HCT116 (cell line): ENCODE measurements at regions not wholly inside any gene's neighbourhood (a gene's known extent, or its start where the extent isn't known, plus 50 kb on each side); places are given as distances from the start of the nearest gene placed in this dataset.

Experiments
- ATAC-seq: fragments of 200-7000 bp; cut with Tn5 transposase; 2 replicates; pipeline ENCODE4 v1.9.1; 2020; ENCODE audit warnings: mild to moderate bottlenecking, moderate library complexity
- BruUV-seq: library from RNA; stranded (reverse); fragments of 400-500 nt; replicated peaks from 2 replicates; lab custom pipeline; 2021; lab: Mats Ljungman, UMichigan
- CTCF ChIA-PET: fragments of 300-600 bp; sonication (Branson Sonifier 250); formaldehyde crosslinking; loops from one replicate; lab custom pipeline; 2021; ENCODE audit warnings: antibody characterized with exemption; lab: Charles Lee
- POLR2A ChIA-PET: fragments of 300-600, 350-600 bp; sonication (Branson Sonifier 250); formaldehyde crosslinking; loops from one replicate; lab custom pipeline; 2021; ENCODE audit warnings: antibody characterized with exemption; lab: Charles Lee
- RAD21 ChIA-PET, 2 experiments: fragments of 300-600 bp; sonication (Branson Sonifier 250); formaldehyde crosslinking; loops; one replicate each; lab custom pipeline; 2023; ENCODE audit warnings: low total read pairs in 2 of 2; ENCODE audit not compliant: uncharacterized antibody in 2 of 2, unreplicated experiment in 2 of 2, low non-redundant PET in 1 of 2; lab: Charles Lee
- DNase-seq: peaks from one replicate; pipeline ENCODE4 v3.0.0-alpha.2; 2010; ENCODE audit warnings: low read depth, low spot score
- H2AFZ ChIP-seq: fragments of 200-600 bp; shearing (Covaris generic), sonication (generic); 2 replicates; pipeline ENCODE4 v1.6.1; 2017; ENCODE audit warnings: low read depth, mixed run types, mixed read lengths, antibody characterized with exemption, low read length; ENCODE audit not compliant: poor library complexity, severe bottlenecking
- H3K27ac ChIP-seq: 2 replicates; pipeline ENCODE4 v1.5.1; 2012; ENCODE audit warnings: low read depth, low read length
- H3K27me3 ChIP-seq: fragments of 200-600 bp; sonication (generic); 2 replicates; pipeline ENCODE4 v1.6.1; 2016; ENCODE audit warnings: mixed run types, low read length, mixed read lengths; ENCODE audit not compliant: insufficient read depth
- H3K36me3 ChIP-seq, 2 experiments: fragments of 200-500 bp in 1 of 2; fragments of 200-600 bp in 1 of 2; sonication (Bioruptor generic) in 1 of 2; sonication (generic) in 1 of 2; 2 replicates each; pipeline versions ENCODE4 v1.5.1 to v1.6.1; 2014 to 2016; ENCODE audit warnings: low read length in 2 of 2, inconsistent platforms in 1 of 2, mixed read lengths in 1 of 2, mixed run types in 1 of 2; ENCODE audit not compliant: insufficient read depth in 2 of 2, control insufficient read depth in 1 of 2
- H3K4me1 ChIP-seq, 2 experiments: fragments of 200-600 bp in 1 of 2; sonication (generic) in 1 of 2; 2 replicates each; pipeline versions ENCODE4 v1.5.1 to v1.6.1; 2012 to 2017; ENCODE audit warnings: low read length in 2 of 2, inconsistent platforms in 1 of 2, mild to moderate bottlenecking in 1 of 2, mixed read lengths in 1 of 2, mixed run types in 1 of 2, moderate library complexity in 1 of 2; ENCODE audit not compliant: insufficient read depth in 2 of 2, control insufficient read depth in 1 of 2
- H3K4me2 ChIP-seq: fragments of 200-600 bp; sonication (generic); 2 replicates; pipeline ENCODE4 v1.6.1; 2017; ENCODE audit warnings: mixed run types, low read length, mixed read lengths
- H3K4me3 ChIP-seq, 2 experiments: fragments of 200-600 bp in 1 of 2; sonication (generic) in 1 of 2; replicated peaks in 1 of 2; 2 replicates each; pipeline ENCODE4 v1.5.1; 2011 to 2016; ENCODE audit warnings: low read length in 2 of 2, control low read depth in 1 of 2, low read depth in 1 of 2, mild to moderate bottlenecking in 1 of 2, mixed read lengths in 1 of 2, mixed run types in 1 of 2
- H3K79me2 ChIP-seq: fragments of 200-600 bp; sonication (generic); 2 replicates; pipeline ENCODE4 v1.6.1; 2017; ENCODE audit warnings: mild to moderate bottlenecking, mixed run types, low read length, moderate library complexity, mixed read lengths; ENCODE audit not compliant: insufficient read depth
- H3K9ac ChIP-seq: fragments of 200-600 bp; sonication (generic); 2 replicates; pipeline ENCODE4 v1.6.1; 2016; ENCODE audit warnings: low read length, mixed read lengths
- H3K9me2 ChIP-seq: fragments of 200-600 bp; sonication (generic), shearing (Covaris generic); 2 replicates; pipeline ENCODE4 v1.6.1; 2017; ENCODE audit warnings: mixed run types, mild to moderate bottlenecking, moderate library complexity; ENCODE audit not compliant: insufficient read depth
- H3K9me3 ChIP-seq, 2 experiments: fragments of 200-500 bp in 1 of 2; fragments of 200-600 bp in 1 of 2; sonication (Bioruptor generic) in 1 of 2; sonication (generic) in 1 of 2; 2 replicates each; pipeline ENCODE4 v1.6.1; 2014 to 2017; ENCODE audit warnings: low read length in 2 of 2, mixed read lengths in 2 of 2, inconsistent platforms in 1 of 2, low read depth in 1 of 2, mild to moderate bottlenecking in 1 of 2, mixed run types in 1 of 2, moderate library complexity in 1 of 2; ENCODE audit not compliant: control insufficient read depth in 1 of 2, insufficient read depth in 1 of 2
- H4K20me1 ChIP-seq: fragments of 200-600 bp; sonication (generic), shearing (Covaris generic); 2 replicates; pipeline ENCODE4 v1.6.1; 2017; ENCODE audit warnings: mixed run types, mild to moderate bottlenecking, moderate library complexity; ENCODE audit not compliant: insufficient read depth
- CBX3 ChIP-seq: IDR thresholded peaks from 2 replicates; pipeline ENCODE4 v1.6.1; 2012; ENCODE audit warnings: low read depth
- EZH2phosphoT487 ChIP-seq: fragments of 200-600 bp; IDR thresholded peaks from 2 replicates; pipeline ENCODE4 v1.6.1; 2018; ENCODE audit warnings: antibody characterized with exemption, borderline replicate concordance
- FOSL1 ChIP-seq: IDR thresholded peaks from 2 replicates; pipeline ENCODE4 v1.6.1; 2012; ENCODE audit warnings: low read depth
- JUND ChIP-seq: IDR thresholded peaks from 2 replicates; pipeline ENCODE4 v1.6.1; 2012
- POLR2A ChIP-seq: IDR thresholded peaks from 2 replicates; pipeline ENCODE4 v1.7.0; 2011; ENCODE audit warnings: borderline replicate concordance; ENCODE audit not compliant: insufficient read depth, insufficient read length; ENCODE audit errors: extremely low read depth
- SP1 ChIP-seq: IDR thresholded peaks from 2 replicates; pipeline ENCODE4 v1.6.1; 2012; ENCODE audit warnings: low read depth
- SRF ChIP-seq: IDR thresholded peaks from 2 replicates; pipeline ENCODE4 v1.6.1; 2012; ENCODE audit warnings: low read depth
- TCF7L2 ChIP-seq: IDR thresholded peaks from 2 replicates; pipeline ENCODE4 v1.7.0; 2011; ENCODE audit warnings: borderline replicate concordance, inconsistent platforms; ENCODE audit not compliant: insufficient read depth, insufficient read length; ENCODE audit errors: extremely low read depth
- YY1 ChIP-seq: IDR thresholded peaks from 2 replicates; pipeline ENCODE4 v1.6.1; 2011; ENCODE audit warnings: low read length, low read depth, moderate library complexity, mild to moderate bottlenecking; ENCODE audit not compliant: insufficient replicate concordance; ENCODE audit errors: extremely low read depth
- ZFX ChIP-seq: fragments of 450-650 bp; IDR thresholded peaks from 2 replicates; pipeline ENCODE4 v1.6.1; 2017
- ZNF274 ChIP-seq: fragments of 200-500 bp; sonication (Bioruptor generic); IDR thresholded peaks from 2 replicates; pipeline ENCODE4 v1.6.1; 2014; ENCODE audit warnings: mild to moderate bottlenecking, low read depth, low read length, inconsistent platforms
- intact Hi-C: fragments of 100-400 bp; cut with micrococcal nuclease; formaldehyde crosslinking; loops from 2 replicates; pipeline ENCODE4 v1.10.0; 2022
- TF ChIP-seq, protein P1 (sequence below): IDR thresholded peaks from 2 replicates; pipeline ENCODE4 v1.6.1; 2012

DNA sequence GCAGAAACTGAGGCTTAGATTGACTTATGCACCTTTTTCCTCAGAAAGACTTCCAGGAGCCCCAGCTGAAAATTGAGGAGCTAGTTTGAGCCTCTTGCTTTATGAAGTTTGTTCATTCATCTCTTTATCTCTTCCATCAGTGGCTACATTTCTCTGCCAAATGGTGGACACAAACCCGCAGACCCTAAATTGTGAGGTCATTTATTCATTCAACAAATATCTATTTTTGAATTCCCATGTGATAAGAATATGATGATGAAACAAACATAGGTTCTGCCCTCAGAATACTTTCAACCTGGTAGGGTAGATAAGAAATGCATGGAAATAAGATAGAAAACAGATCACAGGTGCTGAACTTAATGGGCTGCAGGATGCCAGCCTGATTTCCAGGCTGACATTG lies 309.4 kb downstream of the TNS1 start:
- no peak overlapping the region for H3K27ac ChIP-seq
- no peak for ATAC-seq
- RAD21 ChIA-PET = no interaction called here
- no peaks in the 10 kb centered on the region for H3K79me2 ChIP-seq
- H3K9me3 ChIP-seq = no peaks in the 10 kb centered on the region
- CTCF ChIA-PET = no interaction called here
- no peak overlapping the region for H3K4me3 ChIP-seq
- H3K4me2 ChIP-seq = no peak overlapping the region
- TF ChIP-seq YY1 (no peak), CBX3 (no peak), ZNF274 (no peak), FOSL1 (no peak), SRF (no peak), POLR2A (no peak), TCF7L2 (no peak), EZH2phosphoT487 (no peak), ZFX (no peak), SP1 (no peak), JUND (no peak)
- TF ChIP-seq, protein P1, sequence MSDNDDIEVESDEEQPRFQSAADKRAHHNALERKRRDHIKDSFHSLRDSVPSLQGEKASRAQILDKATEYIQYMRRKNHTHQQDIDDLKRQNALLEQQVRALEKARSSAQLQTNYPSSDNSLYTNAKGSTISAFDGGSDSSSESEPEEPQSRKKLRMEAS = no peak
- no peak for DNase-seq
- no peaks in the 10 kb centered on the region for H3K9me2 ChIP-seq
- H4K20me1 ChIP-seq = no peaks in the 10 kb centered on the region
- H2AFZ ChIP-seq = no peak overlapping the region
- POLR2A ChIA-PET = no interaction called here
- peaks cover 3 to 5% of the 10 kb centered on the region in 2 experiments; a peak in 3 of 4 replicates for H3K4me1 ChIP-seq
- no TSS peak for BruUV-seq
- no peak overlapping the region for H3K9ac ChIP-seq
- intact Hi-C loops = no loop called here
- H3K36me3 ChIP-seq = no peaks in the 10 kb centered on the region
- peaks cover 6% of the 10 kb centered on the region; the same call in 1 of the 2 replicates for H3K27me3 ChIP-seq
